ENCODE measurements at regions not wholly inside any gene's neighbourhood (a gene's known extent, or its start where the extent isn't known, plus 50 kb on each side); places are given as distances from the start of the nearest gene placed in this dataset.

DNA sequence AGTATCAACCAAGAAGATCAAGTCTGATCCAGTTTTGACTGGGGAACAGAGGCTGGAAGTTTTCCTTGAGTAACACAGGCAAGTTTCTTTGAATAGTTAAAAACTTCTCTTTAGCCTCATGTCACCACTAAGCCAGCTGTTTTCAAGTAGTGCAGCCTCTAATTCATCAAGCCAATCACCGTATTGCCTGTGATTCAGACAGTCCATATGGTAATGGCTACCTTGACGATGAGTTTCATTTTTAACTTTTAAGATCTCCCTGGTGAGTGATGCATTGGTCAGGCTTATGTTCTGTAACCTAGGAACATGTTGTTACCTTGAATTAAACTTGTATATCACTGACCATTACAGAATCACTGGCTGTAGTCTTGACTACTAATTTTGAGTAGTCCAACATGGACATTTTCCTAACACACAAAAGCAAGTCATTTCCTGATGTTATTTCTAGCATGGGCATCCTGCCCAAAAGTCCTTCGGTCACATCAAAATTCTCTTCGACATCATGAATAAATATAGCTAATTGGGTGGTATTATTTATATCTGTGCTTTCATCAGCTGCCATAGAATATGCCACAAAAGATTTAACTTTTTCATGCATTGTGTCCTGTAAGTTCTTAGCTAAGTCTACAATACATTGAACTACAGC is 238.8 kb upstream of the GCFC2 start:
- TF ChIP-seq, protein P1, sequence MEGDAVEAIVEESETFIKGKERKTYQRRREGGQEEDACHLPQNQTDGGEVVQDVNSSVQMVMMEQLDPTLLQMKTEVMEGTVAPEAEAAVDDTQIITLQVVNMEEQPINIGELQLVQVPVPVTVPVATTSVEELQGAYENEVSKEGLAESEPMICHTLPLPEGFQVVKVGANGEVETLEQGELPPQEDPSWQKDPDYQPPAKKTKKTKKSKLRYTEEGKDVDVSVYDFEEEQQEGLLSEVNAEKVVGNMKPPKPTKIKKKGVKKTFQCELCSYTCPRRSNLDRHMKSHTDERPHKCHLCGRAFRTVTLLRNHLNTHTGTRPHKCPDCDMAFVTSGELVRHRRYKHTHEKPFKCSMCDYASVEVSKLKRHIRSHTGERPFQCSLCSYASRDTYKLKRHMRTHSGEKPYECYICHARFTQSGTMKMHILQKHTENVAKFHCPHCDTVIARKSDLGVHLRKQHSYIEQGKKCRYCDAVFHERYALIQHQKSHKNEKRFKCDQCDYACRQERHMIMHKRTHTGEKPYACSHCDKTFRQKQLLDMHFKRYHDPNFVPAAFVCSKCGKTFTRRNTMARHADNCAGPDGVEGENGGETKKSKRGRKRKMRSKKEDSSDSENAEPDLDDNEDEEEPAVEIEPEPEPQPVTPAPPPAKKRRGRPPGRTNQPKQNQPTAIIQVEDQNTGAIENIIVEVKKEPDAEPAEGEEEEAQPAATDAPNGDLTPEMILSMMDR (conservative IDR thresholded peaks at IDR 0.05; ENCODE audit: low read length): no peak
- no peak for TF ChIP-seq EZH2phosphoT487 (IDR thresholded peaks at IDR 0.05; ENCODE audit: borderline replicate concordance)
